NOMO-1 treated with dmso at 0.1 percent for 144 hours (cell line): ENCODE measurements at regions not wholly inside any gene's neighbourhood (a gene's known extent, or its start where the extent isn't known, plus 50 kb on each side); places are given as distances from the start of the nearest gene placed in this dataset.
"Not testable (repeated sequence)": the region's sequence is repeated elsewhere in the genome, so short reads cannot be mapped to it uniquely, and the experiment has no call there.

Experiments used
- DNase-seq: peaks from one replicate; lab custom pipeline; 2025; ENCODE audit not compliant: unreplicated experiment; lab: John Stamatoyannopoulos, UW

DNA sequence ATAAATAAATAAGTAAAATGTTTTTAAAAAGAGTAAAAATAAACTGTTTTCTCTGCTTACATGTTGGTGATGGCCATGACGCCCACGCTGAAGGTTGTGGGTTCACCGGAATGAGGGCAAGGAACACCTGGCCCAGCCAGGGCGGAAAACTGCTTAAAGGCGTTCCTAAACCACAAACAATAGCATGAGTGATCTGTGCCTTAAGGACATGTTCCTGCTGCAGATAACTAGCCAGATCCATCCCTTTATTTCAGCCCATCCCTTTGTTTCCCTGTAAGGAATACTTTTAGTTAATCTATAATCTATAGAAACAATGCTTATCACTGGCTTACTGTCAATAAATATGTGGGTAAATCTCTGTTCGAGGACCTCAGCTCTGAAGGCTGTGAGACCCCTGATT lies 63.3 kb upstream of the CEP78 start:
- DNase-seq, result not testable (repeated sequence)

DNA sequence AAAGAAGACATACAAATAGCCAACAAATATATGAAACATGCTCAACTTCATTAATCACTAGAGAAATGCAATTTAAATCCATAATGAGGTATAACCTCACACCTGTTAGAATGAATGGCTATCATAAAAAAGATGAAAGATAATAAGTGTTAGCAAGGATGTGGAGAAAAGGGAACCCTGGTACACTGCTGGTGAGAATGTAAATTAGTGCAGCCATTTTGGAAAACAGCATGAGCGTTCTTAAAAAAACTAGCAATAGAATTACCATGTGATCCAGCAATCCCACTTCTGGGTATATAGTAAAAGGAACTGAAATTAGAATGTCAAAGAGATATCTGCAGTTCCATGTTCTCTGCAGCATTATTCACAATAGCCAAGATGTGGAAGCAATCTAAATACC lies 64.2 kb upstream of the CEP78 start:
- no peak for DNase-seq

DNA sequence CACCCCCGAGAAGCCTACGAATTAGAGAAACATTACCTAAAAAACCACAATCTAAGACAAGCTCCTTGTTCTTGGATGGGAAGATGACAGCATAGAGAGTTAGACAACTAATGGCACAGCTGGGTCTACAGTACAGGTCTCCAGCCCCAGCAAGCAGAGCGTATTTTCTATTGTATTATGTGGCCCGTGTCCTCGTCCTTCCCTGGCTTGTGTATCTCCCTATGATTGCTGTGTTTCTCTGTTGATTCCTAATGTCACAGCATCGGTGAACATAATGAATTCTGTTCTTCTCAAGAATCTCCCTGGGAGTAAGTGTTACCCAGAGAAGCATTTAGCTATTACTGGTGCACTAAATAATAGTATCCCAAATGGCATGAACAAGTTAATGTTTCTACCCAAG lies 66.8 kb upstream of the CEP78 start:
- no peak for DNase-seq

DNA sequence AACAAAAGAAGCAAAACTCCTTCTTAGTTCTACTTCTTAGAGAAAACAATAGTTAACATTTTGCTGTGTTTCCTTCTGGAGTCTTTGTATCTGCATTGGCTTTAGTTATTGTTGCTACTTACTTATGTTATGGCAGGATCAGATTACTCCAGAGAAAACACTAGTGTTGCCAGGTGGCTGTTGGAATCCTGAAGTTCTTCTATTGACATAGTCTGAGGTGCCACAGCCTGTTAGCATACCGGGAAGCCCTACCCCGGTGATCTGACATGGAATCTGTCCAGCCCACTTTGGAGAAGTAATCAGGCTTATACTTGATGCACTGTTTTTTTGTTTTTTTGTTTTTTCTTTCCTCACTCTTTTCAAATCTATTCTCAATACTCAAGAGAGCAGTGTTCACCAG lies 68.5 kb upstream of the CEP78 start:
- DNase-seq, result no peak

DNA sequence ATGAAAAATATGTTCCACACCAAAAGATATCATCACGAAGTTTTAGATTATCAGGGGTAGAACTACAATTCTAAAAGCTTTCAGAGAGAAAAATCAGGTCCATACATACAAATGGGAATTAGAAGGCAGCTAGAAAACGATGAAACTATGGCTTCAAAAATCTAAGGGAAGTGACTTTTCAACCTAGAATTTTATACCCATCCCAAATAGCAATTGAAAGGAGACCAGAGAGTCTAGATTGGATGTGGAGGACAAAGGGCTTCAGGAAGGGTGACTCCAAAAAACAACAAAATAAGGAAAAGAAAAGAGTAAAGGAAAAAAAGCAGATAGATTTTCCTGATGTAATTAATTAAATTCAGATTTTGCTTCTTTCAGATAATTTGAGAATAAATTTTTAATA lies 72.0 kb upstream of the CEP78 start:
- DNase-seq, result no peak

DNA sequence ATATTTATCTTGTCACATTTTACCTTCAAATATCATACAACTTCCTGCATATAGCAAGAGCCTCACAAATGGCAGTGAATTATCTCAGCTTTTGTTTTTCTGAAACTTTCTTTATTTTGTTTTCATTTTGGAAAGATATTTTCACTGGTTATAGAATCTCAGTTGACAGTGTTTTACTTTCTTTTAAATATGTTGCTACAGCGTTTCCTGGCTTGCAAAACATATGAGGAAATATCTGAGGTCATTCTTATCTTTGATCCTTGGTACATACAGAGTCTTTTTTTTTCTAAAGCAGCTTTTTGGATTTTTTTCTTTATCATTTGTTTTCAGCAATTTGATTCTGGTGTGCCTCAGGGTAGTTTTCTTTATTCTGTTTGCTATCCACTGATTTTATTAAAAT lies 77.6 kb upstream of the CEP78 start:
- no peak for DNase-seq

DNA sequence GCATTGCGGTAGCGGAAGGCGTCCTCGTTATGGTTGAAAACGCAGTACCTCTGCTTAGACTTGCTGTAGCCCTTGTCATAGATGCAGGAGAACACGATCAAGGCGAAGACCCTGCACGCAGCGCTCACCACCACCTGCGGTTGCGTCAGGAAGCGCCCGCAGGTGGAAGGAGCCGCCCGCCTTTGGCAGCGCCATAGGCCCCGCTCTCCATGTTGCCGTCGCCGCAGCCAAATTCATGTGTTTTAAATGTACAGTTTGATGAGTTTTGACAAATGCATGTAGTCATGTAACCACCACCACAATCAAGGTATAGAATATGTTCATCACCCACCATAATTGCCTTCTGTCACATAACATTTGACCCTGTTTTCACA lies 84.9 kb upstream of the CEP78 start:
- no peak for DNase-seq

DNA sequence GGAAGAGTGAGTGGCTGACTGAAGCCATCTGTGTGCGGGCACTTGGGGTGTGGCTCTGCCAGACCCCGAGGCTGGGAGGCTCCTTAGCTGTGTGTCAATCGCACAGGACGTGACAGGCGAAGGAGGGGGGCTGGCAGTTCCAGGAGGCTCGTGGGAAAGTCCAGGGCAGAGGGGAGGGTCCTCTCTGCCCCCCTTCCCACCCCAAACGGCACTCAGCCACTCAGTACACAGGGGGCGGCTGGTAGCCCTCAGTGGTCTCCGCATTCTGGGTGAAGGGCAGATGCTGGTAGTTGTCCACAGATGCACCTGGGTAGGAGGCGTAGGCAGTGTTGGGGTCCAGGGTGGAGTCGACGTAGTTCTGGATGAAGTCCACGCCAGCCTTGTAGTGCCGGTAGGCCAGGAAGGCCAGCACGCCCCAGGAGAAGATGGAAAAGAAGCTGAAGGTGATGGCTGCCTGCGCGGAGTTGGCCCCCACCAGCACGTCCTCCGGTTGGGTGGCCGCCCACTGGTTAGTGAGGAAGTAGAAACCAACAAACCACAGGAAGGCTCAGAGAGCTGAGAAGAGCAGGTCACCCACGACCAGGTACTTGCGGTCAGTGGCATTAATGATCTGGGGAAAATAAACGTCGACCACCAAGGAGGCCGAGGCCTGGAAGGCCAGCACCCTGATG lies 85.4 kb upstream of the CEP78 start:
- DNase-seq, result no peak

DNA sequence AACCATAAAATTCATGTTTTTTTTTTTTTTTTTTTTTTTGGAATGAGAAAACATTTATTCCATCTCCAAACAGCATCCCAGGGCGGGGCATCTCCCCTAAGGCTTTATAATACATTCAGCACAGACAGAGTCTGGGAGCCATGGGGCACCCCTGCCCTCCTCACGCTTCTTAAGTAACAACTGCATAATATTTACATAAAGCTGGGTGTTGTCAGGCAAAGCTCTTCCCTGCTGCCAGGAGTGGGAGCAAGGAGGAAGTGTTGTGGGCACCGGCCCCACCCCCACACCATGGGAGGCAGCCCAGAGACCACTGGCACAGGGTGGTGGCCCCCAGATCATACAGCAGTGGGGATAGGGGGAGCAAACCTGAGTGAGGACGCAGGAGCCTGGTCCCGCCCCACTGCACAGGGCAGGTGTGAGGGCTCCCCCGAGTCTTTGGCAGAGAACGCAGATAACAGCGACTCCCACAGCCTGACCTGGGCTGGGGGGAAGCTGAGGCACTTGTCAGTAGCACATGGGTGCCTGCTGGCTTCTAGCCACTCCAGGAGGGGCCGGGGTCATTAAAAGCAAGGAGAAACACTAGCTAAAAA lies 86.1 kb upstream of the CEP78 start:
- DNase-seq, result no peak

DNA sequence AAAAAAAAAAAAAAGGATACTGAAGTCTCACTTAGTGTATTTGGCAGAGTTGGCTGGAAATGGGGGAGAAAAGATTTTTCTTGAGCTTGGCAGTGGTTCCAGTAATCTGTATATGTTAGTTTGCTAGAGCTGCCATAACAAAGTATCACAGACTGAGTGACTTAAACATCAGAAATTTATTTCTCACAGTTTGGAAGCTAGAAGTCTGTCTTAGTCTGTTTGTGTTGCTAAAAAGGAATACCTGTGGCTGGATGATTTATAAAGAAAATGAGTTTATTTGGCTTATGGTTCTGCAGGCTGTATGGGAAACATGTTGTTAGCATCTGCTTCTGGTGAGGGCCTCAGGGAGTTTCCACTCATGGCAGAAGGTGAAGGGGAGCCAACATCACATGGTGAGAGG lies 89.6 kb upstream of the CEP78 start:
- no peak for DNase-seq

DNA sequence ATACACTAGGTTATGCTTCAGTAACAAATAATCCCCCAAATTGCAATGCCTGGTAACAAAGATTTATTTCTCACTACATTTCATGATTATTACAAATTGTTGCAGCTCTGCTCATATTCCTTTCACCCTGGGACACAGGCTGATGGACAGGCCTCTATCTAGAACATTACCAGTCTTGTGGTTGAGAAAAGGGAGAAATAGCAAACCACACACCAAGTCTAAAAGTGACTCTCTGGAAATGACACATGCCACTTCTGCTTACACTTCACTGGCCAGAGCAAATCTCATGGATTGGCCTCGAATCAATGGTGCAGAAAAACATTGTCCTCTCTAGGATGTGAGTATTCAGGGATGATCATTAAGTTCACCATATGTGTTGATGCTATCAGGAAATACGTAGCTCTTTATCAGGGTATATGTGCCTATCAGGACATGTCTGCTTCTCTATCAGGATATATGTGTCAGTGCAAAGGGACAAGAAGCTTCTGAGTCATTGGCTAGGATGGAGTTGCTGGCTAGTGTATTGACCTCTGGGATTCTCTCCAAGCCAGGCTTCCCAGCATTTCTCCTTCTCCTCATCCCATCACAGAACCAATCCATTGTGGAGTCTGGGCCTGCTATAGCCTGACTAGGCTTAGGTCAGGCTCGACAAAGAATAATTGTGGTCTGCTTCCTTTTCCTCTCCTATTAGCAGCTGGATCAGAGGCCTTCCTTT lies 91.1 kb upstream of the CEP78 start:
- DNase-seq, result no peak

DNA sequence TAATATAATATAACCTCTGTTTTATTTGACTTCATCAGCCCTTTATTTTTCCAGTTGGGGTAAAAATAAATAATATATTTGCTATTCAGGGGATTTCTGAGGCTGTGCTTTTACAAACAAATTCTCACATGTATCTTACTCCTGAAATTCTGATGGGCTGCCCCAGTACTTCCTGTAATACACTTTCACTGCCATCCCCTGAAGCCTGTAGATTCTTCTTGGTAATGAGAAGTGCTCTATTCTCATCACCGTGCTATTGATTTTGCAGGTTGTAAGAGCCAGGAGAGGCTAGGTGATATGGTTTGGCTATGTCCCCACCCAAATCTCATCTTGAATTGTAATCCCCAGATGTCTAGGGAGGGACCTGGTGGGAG lies 91.9 kb upstream of the CEP78 start:
- no peak for DNase-seq

DNA sequence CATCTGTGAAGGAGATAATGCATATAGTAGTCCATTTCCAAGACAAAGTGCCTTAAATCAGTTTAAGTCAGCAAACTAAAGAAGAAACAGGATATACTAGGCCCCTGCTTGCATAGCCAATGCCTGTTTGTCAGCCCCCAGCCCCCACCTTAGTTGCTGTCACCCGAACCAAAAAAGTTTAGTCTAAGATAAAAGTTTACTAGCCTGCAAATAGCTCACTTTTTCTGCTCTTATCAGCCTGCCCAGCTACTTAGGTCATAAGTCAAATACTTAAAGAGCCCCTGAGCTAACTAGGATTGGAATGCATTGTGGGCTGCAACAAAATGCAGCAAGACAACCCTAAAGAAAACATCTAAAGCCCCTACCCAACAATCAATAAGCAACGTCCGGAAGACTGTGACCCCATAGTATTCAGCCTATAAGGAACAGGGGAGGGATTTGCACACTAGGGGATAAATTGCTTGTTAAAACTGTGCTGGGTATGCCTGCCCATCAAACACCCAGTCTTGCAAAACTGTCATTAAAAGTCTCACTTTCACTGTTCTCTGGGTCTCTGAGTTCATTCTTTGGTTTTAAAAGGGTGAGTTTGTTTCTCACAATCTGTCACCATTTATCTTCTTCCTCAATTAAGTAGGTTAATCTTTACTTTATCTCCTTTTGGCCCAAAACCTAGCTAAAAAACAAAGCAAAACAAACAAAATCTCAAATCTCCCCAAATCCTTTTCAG lies 92.4 kb upstream of the CEP78 start:
- DNase-seq, result no peak

DNA sequence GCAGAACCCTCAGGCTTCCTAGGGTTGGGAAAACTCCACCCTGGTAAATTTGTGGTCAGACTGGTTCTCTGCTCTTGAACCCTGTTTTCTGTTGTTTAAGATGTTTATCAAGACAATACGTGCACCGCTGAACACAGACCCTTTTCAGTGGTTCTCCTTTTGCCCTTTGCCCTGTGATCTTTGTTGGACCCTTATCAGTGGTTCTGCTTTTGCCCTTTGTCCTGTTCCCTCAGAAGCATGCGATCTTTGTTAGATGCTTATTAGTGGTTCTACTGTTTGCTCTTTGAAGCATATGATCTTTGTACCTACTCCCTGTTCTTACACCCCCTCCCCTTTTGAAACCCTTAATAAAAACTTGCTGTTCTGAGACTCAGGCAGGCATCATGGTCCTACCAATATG lies 93.6 kb upstream of the CEP78 start:
- DNase-seq, result not testable (repeated sequence)

DNA sequence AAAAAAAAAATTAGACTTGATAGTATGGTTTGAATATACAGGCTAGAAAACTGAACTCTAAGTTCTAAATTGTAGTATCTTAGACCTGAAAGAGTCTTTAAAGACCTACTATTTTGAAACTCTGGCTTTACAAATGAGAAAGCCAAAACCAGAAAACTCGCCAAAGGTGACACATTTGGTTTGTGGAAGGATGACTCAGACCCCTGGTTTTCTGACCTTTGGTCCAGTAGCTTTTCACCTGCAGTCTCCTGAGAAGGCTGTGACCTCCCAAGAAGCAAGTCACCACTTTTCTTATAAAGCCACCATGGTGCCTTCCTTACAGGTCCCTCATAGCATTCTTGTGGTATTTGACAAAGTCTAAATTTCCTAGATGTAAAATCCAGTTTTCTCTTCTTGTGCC lies 102.1 kb upstream of the CEP78 start:
- no peak for DNase-seq

DNA sequence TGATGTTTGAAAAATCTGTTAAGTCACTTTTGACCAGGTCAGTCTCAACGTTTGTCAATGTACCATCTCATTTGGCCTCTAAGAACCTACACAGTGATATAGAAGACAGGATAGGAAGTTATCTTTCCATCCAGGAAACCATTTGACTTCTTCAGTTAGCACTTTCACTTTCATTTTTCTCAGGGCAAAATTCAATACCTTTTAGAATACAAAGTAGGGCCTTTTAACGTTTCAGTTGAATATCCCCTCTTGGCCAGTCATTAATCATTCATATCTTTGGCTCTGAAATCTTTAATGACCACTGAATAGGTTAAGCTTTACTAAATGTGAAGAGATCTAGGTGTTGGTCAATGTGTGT lies 101.1 kb upstream of the GNAQ start:
- DNase-seq, result no peak

DNA sequence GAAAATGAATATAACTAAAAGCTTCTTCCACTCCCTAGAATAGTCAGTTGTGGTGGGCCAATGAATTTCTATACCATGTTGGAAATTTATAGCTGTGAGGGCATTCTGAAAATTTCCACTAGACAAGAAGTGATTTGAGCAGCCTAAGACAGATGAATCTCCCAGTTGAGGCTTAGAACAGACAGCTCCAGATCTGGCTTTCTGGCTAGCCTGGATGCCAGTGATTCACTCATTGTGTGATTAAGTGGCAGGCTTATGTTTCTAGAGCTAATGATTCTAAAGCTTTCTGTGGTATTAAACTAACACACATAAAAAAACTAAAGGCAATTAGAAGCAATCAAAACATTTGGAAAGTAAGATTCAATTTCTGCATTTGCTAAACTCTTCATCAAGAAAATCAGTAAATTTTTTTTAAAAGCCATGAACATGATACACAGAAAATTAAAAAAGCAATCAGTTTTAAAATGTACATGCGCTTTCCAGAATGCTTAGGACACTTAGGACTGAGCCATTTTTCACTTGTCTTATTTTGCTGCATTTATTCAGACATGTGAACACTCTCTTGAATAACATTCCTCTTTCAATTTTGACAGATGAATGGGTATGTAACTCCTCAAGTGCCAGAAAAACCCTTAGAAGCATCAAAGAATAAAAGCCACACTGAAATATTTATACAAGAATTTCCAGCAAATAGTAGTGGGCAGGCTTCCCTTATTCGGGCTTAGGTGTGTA lies 100.5 kb upstream of the GNAQ start:
- no peak for DNase-seq

DNA sequence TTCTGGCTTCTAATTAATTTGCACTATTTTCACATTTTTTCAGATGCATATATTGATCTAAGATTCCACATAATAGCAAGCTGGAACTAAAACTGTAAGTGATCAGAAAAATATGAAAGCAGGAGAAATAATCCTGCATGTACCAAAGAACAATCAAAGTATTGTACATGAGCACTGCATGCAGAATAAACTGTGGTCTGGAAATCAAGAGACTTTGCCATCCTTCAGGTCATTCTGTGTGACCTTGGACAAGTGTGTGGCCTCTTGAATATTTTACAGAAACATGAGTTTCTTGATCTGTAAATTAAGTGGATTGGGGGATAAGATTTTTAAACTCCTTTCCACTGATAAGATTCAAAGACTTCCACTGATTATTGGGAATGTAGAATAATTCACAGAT lies 99.2 kb upstream of the GNAQ start:
- no peak for DNase-seq

DNA sequence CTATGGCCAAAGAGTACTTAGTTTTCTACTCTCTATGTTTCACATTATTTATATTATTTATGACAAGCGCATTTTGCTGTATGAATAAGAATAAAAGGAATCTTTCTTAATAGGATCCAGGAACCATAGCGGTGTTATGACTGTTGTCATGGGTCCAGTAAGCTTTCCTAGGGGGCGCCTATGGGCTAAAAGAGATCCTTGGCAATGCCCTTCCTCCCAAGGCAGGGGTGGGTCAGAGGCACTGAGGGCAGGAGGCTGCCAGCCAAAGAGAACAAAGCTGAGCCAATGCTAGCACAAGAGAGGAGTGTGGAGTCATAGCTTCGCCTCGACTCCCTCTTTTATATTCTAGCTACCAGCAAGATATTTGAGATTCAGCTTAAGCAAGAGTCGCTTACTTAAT lies 98.4 kb upstream of the GNAQ start:
- DNase-seq, result no peak

DNA sequence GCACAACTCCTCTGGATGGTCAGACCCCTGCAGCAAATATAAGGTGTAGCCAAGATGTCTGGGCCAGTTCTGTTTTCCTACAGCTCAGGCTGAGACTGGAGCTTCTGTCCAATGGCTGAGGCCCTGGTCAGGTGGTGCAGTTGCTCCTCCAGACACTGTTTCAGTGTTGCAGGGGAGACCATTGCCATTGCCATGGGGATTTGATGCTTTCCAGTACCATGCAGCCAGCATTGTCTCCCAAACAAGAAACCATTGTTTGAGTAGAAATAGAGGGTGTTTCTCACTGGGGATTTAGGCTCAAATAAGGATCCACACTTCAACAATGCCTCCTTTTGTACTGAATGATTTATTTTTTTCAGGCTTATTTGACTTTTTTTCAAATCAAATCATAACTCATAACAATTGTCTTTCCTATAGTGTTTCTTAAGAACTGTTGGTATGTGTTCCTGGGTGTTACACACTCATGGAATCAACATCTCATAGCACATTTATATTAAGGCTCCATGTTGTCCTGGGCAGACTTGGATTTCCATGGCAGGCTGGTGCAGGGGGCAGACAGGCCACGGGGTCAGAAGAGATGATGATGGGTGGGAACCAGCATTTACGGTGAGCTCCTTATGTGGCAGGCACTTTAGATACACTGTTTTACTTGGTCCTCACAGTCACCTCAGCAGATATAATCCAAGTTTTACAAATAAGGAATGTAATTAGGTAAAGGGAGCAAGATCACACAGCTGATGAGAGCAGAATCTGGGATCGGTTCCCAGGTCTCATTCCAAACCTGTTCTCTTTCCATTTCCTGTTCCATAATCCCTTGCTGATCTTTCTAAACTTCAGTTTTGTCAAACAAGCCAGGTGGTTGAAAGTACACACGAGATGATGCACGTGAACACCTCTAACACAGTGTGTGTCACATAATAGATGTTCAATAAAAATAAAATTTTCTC lies 95.9 kb upstream of the GNAQ start:
- DNase-seq, result no peak
